GM12875 (cell line): ENCODE measurements at regions not wholly inside any gene's neighbourhood (a gene's known extent, or its start where the extent isn't known, plus 50 kb on each side); places are given as distances from the start of the nearest gene placed in this dataset.

ENCODE experiments used
- H3K4me3 ChIP-seq: one replicate; pipeline ENCODE4 v1.5.1; 2011; ENCODE audit warnings: low read depth, low read length, control low read depth
- TF ChIP-seq, protein P1 (sequence below): IDR thresholded peaks from 2 replicates; pipeline ENCODE4 v1.5.1; 2011; ENCODE audit warnings: low read depth, mild to moderate bottlenecking, control low read depth, inconsistent platforms, low read length, moderate library complexity, borderline replicate concordance; ENCODE audit not compliant: insufficient read depth

DNA sequence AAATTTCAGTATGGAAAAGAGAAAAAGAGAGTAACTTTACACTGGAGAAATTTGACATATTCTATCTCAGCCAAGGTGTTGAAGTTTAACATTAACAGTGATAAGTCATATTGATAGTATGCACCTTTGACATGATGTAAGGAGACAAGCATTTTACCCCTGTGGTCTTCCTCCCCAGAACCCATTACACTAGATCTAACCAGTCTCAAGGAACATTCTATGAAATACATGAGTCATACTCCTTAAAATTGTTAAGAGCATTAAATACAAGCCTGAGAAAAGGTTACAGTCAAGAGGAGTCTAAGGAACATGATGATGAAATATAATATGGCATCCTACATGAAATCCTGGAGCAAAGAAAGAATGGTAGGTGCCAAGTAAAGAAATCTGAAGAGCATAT lies 1151.3 kb upstream of the IGFBP7 start:
- TF ChIP-seq, protein P1, sequence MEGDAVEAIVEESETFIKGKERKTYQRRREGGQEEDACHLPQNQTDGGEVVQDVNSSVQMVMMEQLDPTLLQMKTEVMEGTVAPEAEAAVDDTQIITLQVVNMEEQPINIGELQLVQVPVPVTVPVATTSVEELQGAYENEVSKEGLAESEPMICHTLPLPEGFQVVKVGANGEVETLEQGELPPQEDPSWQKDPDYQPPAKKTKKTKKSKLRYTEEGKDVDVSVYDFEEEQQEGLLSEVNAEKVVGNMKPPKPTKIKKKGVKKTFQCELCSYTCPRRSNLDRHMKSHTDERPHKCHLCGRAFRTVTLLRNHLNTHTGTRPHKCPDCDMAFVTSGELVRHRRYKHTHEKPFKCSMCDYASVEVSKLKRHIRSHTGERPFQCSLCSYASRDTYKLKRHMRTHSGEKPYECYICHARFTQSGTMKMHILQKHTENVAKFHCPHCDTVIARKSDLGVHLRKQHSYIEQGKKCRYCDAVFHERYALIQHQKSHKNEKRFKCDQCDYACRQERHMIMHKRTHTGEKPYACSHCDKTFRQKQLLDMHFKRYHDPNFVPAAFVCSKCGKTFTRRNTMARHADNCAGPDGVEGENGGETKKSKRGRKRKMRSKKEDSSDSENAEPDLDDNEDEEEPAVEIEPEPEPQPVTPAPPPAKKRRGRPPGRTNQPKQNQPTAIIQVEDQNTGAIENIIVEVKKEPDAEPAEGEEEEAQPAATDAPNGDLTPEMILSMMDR, result no peak

DNA sequence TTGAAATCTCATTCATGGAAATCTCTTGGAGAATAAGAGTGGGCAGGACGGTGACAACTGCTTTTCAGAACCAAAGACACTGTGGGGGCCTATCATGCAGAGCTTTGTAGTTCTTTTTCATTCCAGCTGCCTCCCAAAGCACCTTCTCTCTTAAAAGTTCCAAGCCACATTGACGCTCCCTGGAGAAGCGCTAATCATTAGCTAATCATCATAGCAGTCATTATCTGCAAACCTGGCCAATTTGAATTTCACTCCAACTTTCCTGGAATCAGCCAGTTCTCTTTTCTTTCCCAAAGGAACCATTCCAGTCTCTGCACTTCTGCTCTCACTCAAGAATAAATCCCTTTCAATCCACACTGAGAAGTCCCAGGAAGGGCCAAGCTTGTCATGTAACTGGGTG lies 1144.1 kb upstream of the IGFBP7 start:
- no peak overlapping the region for H3K4me3 ChIP-seq
- TF ChIP-seq, protein P1, result no peak

More for the DNA sequence above, 1151.3 kb upstream of the IGFBP7 start:
- H3K4me3 ChIP-seq, result no peak overlapping the region

DNA sequence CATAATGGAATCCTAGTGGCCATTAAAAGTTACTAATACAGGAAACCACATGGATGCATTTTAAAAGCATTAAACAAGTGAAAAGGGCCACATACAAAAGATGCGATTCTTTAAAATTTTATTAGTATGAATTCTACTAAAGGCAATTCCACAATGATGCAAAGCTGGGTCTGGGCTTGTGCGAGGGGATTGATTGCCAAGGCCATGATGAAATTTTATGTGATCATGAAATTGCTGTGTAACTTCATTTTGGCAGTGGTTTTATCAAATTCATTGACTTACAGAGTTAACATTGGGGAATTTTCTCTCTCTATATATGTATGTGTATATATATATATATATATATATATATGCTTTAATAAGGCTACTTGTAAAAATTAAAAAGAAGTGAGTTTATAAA lies 1142.5 kb upstream of the IGFBP7 start:
- TF ChIP-seq, protein P1, result no peak
- H3K4me3 ChIP-seq, result no peak overlapping the region

DNA sequence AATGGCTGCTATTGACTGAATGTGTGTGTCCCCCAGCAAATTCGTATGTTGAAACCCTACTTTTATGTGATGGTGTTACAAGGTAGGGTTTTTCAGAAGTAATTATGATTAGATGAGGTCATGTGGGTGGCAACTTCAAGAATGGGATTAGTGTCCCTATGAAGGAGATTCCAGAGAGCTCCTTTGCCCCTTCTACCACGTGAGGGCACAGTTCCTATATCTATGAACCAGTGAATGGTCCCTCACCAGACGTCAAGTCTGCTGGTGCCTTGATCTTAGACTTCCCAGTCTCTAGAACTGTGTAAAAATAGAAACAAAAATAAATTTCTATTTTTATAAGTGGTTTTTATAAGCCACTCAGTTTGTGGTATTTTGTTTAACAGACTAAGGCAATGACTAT lies 1137.6 kb upstream of the IGFBP7 start:
- no peak overlapping the region for H3K4me3 ChIP-seq
- TF ChIP-seq, protein P1, result no peak

DNA sequence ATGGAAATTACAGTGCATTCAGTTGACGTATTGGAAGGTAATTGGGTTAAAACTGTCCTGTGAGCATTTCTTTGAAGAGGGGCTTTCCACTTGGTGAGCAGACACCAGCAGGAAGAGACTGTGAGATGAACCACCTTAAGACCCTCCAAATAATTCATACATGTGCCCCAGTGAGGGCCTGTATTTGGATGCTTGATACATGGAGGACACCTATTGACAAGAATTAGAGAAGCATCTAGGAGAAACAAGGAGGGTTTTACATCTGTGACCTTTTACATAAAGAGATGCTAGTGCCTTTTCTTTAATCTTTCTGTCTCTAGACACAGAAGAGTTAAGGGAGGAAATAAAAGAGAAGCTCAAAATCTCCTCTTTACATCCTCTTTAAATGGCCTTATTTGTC lies 1115.3 kb upstream of the IGFBP7 start:
- TF ChIP-seq, protein P1, result no peak
- H3K4me3 ChIP-seq, result no peak overlapping the region

DNA sequence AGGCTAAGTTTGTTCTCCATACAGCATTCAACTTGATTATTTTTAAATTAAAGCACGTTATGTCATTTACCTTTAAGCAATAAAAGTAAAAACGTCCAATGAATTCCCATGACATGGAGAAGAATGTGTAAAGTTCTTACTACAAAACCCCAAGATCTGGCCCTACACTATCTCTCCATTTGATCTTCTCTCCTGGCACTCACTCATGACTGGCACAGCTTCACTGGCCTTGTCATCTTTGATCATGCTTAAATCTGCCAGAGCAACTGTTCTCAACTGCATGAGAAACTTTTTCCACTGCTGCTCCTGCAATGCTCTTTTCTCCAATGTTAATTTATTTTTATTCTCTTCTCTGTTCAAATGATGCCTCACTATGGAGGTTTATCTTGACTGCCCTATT lies 1109.0 kb upstream of the IGFBP7 start:
- TF ChIP-seq, protein P1, result no peak
- no peak overlapping the region for H3K4me3 ChIP-seq

DNA sequence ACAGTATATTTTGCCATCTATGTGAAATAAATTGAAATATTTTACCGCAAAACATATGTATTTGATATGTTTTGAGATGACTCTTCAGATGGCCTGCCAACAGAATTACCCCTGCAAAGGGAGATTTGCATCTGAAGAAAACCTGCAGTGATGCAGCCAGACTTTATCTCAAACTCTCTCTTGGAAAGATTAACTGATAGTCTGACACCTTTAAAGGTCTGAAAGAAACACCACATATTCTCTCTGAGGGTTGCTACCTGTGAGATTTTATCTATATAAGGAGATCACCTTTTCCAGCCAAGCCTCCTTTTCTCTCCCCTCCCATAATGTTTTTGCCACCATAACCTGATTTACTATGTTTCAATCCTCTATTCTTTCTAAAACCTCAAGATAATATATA lies 1106.3 kb upstream of the IGFBP7 start:
- TF ChIP-seq, protein P1, result no peak
- no peak overlapping the region for H3K4me3 ChIP-seq
